ENCODE measurements at regions not wholly inside any gene's neighbourhood (a gene's known extent, or its start where the extent isn't known, plus 50 kb on each side); places are given as distances from the start of the nearest gene placed in this dataset.

DNA sequence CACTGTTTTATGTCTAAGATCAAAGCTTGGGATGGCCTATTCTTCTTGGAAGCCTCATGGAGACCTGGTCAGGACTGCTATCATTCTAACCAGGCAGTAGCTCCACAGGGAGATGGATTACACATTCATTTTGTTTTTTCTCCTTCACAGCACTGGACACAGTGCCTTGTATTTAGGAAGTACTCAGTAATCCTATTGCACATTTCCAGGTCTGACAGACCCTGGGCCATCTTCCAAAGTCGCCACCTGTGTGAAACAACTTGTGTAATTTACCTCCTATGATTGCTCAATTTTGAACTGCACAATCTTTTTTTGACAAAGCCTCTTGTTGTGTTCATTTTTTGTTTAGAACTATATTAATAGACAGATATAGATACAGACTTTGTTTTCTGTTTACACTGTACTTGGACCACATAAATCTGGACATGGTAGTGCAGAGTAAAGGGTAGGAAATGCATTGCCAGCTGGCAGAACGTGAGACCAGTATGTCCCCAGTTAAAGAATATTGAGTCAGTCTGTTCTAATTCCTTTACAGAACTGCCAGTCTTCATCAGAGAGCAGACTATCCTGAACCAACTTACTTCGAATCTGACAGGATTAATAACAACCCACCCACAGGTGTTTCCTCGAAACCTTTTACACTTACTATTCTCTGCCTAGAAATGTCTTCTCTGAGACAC lies 277.8 kb upstream of the CYRIA start:
- no peak for DNase-seq (ENCODE audit: low spot score in 2 of 2)
- H3K4me3 ChIP-seq: no peak overlapping the region
- no peaks in the 10 kb centered on the region for H3K27me3 ChIP-seq
- H3K36me3 ChIP-seq: no peaks in the 10 kb centered on the region
- 80 to 81% methylated on average over 4 of the region's 4 CpGs for WGBS, 2 donors
- no peak overlapping the region for H3K27ac ChIP-seq
- no peaks in the 10 kb centered on the region for H3K4me1 ChIP-seq
- no peaks in the 10 kb centered on the region for H3K9me3 ChIP-seq
- no peak for TF ChIP-seq POLR2A (IDR thresholded peaks at IDR 0.05)
- TF ChIP-seq EP300 (IDR thresholded peaks at IDR 0.05): no peak
- TF ChIP-seq, protein P1, sequence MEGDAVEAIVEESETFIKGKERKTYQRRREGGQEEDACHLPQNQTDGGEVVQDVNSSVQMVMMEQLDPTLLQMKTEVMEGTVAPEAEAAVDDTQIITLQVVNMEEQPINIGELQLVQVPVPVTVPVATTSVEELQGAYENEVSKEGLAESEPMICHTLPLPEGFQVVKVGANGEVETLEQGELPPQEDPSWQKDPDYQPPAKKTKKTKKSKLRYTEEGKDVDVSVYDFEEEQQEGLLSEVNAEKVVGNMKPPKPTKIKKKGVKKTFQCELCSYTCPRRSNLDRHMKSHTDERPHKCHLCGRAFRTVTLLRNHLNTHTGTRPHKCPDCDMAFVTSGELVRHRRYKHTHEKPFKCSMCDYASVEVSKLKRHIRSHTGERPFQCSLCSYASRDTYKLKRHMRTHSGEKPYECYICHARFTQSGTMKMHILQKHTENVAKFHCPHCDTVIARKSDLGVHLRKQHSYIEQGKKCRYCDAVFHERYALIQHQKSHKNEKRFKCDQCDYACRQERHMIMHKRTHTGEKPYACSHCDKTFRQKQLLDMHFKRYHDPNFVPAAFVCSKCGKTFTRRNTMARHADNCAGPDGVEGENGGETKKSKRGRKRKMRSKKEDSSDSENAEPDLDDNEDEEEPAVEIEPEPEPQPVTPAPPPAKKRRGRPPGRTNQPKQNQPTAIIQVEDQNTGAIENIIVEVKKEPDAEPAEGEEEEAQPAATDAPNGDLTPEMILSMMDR (IDR thresholded peaks at IDR 0.05): no peak

DNA sequence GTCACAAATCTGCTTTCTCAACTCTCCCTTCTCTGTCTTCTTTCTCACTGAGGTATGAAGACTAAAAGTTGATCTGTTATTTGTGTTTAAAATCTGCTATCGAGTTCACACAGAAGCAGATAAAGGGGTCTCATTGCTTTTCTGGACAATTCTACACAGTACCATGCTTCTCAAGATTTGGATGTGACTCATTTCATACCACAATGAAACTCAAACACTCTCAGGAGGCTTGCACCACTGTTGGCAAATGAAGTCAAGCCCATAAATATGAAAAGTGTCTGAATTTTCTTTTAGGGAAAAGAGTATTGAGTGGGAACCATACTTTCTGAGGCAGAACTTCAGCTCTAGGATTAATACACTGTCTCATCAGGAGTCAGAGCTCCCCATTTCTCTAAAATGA lies 274.6 kb upstream of the CYRIA start:
- no peaks in the 10 kb centered on the region for H3K9me3 ChIP-seq
- DNase-seq (ENCODE audit: low spot score in 2 of 2): no peak
- H3K36me3 ChIP-seq: no peaks in the 10 kb centered on the region
- no peak overlapping the region for H3K4me3 ChIP-seq
- 90% methylated on average over 1 of the region's 1 CpG for WGBS, 2 donors
- TF ChIP-seq EP300 (IDR thresholded peaks at IDR 0.05) (no peak), POLR2A (IDR thresholded peaks at IDR 0.05) (no peak)
- TF ChIP-seq, protein P1 (IDR thresholded peaks at IDR 0.05): no peak
- H3K4me1 ChIP-seq: no peaks in the 10 kb centered on the region
- H3K27me3 ChIP-seq: no peaks in the 10 kb centered on the region
- H3K27ac ChIP-seq: no peak overlapping the region

- TF ChIP-seq, protein P1 (IDR thresholded peaks at IDR 0.05): no peak
- TF ChIP-seq EP300 (IDR thresholded peaks at IDR 0.05): no peak
- no peak for TF ChIP-seq POLR2A (IDR thresholded peaks at IDR 0.05)
- 55 to 64% methylated on average over 1 of the region's 1 CpG for WGBS, 2 donors
- no peak overlapping the region for H3K4me3 ChIP-seq
- no peaks in the 10 kb centered on the region for H3K4me1 ChIP-seq
- H3K9me3 ChIP-seq: no peaks in the 10 kb centered on the region
- H3K27ac ChIP-seq: no peak overlapping the region
- H3K36me3 ChIP-seq: no peaks in the 10 kb centered on the region
- no peaks in the 10 kb centered on the region for H3K27me3 ChIP-seq
- DNase-seq (ENCODE audit: low spot score in 2 of 2): no peak
Observed at GRCh38 chr2:16939771-16940170, 274.1 kb upstream of the CYRIA start.

DNA sequence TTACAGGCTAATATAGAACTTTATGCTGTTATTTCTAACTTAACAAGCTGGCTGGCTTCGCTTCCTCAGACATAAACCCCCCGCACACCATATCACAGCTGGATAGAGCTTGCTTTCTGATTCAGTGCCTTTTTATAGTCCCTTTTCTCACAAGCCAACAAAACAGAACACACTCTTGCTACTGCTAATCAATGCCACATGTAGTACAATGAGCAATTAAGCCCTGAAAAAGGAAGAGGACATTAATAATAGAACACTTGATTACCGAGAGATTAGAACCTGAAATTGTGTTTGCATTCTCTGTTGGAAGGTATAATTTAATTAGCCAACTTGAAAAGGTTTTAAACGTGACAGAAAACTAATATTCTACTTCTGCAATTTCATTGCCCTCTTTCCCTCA lies 267.7 kb upstream of the CYRIA start:
- no peaks in the 10 kb centered on the region for H3K36me3 ChIP-seq
- DNase-seq (ENCODE audit: low spot score in 2 of 2): no peak
- H3K9me3 ChIP-seq: no peaks in the 10 kb centered on the region
- WGBS, 2 donors: 32 to 42% methylated on average over 4 of the region's 4 CpGs
- H3K4me1 ChIP-seq: no peaks in the 10 kb centered on the region
- no peaks in the 10 kb centered on the region for H3K27me3 ChIP-seq
- H3K4me3 ChIP-seq: no peak overlapping the region
- H3K27ac ChIP-seq: no peak overlapping the region
- TF ChIP-seq POLR2A (IDR thresholded peaks at IDR 0.05) (no peak), EP300 (IDR thresholded peaks at IDR 0.05) (no peak)
- TF ChIP-seq, protein P1 (IDR thresholded peaks at IDR 0.05): no peak

DNA sequence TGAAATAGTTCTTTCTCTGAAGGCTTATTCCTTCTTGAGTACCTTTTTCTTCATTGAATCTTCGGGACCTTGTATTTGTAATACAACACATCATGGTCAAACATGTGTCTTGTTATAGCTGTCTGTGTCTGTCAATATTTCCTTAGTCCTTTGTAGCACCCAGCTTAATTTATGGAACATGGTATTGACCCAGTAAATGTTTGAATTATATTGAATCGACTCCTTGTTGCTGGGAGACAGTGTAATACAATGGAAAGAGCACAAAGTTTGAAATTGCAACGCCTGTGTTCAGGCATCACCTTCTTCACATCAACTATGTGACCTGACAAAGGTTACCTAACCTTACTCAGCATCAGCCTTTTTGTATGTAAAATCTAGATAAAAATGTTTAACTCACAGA lies 267.2 kb upstream of the CYRIA start:
- Histone ChIP-seq H3K27me3 (no peaks in the 10 kb centered on the region), H3K4me1 (no peaks in the 10 kb centered on the region), H3K9me3 (no peaks in the 10 kb centered on the region), H3K4me3 (no peak overlapping the region), H3K27ac (no peak overlapping the region), H3K36me3 (no peaks in the 10 kb centered on the region)
- DNase-seq (ENCODE audit: low spot score in 2 of 2): no peak
- WGBS, 2 donors: 42 to 48% methylated on average over 3 of the region's 3 CpGs
- no peak for TF ChIP-seq POLR2A (IDR thresholded peaks at IDR 0.05)
- TF ChIP-seq, protein P1 (IDR thresholded peaks at IDR 0.05): no peak
- TF ChIP-seq EP300 (IDR thresholded peaks at IDR 0.05): no peak
